ENCODE measurements at regions not wholly inside any gene's neighbourhood (a gene's known extent, or its start where the extent isn't known, plus 50 kb on each side); places are given as distances from the start of the nearest gene placed in this dataset.

GRCh38 chr4:108280072-108280471, 111.3 kb upstream of the LEF1 start:
- no peak for TF ChIP-seq CTCF (IDR thresholded peaks at IDR 0.05)
- TF ChIP-seq POLR2A (IDR thresholded peaks at IDR 0.05) = no peak

Data from testis (tissue), 2 donors.